ENCODE measurements at regions not wholly inside any gene's neighbourhood (a gene's known extent, or its start where the extent isn't known, plus 50 kb on each side); places are given as distances from the start of the nearest gene placed in this dataset.

DNA sequence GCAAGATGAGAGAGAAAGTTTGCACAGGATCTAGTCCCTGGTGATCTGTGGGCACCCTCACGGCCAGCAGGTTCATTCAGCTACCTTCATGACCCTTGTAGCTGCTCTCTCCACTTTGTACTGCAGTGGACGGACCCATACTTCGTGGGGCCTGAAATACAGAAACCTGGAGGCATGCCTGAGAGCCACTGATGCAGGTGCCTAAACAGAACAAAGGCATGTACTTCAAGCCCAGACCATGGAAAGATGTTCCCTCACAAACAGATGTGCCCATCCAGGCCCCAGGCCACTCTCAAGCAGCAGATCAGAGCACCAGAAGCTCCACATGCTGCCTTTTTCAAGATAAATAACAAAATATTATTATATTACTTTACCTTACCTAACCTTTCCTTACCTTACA lies 1629.0 kb downstream of the ARAP2 start:
- WGBS, result 78% methylated on average over 3 of the region's 3 CpGs
- intact Hi-C loops (cut with DNase I), result no loop called here
- Histone ChIP-seq H3K9me3 (no peaks in the 10 kb centered on the region), H3K4me1 (replicated peaks) (no peaks in the 10 kb centered on the region), H3K27ac (no peak overlapping the region), H3K27me3 (replicated peaks; ENCODE audit: insufficient read depth) (no peaks in the 10 kb centered on the region), H3K36me3 (no peaks in the 10 kb centered on the region), H3K4me3 (no peak overlapping the region)
- no peak for DNase-seq (ENCODE audit: low spot score)
- TF ChIP-seq, protein P1, sequence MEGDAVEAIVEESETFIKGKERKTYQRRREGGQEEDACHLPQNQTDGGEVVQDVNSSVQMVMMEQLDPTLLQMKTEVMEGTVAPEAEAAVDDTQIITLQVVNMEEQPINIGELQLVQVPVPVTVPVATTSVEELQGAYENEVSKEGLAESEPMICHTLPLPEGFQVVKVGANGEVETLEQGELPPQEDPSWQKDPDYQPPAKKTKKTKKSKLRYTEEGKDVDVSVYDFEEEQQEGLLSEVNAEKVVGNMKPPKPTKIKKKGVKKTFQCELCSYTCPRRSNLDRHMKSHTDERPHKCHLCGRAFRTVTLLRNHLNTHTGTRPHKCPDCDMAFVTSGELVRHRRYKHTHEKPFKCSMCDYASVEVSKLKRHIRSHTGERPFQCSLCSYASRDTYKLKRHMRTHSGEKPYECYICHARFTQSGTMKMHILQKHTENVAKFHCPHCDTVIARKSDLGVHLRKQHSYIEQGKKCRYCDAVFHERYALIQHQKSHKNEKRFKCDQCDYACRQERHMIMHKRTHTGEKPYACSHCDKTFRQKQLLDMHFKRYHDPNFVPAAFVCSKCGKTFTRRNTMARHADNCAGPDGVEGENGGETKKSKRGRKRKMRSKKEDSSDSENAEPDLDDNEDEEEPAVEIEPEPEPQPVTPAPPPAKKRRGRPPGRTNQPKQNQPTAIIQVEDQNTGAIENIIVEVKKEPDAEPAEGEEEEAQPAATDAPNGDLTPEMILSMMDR (IDR thresholded peaks at IDR 0.05), result no peak
- TF ChIP-seq POLR2AphosphoS5 (IDR thresholded peaks at IDR 0.05) (no peak), POLR2A (IDR thresholded peaks at IDR 0.05) (no peak)

DNA sequence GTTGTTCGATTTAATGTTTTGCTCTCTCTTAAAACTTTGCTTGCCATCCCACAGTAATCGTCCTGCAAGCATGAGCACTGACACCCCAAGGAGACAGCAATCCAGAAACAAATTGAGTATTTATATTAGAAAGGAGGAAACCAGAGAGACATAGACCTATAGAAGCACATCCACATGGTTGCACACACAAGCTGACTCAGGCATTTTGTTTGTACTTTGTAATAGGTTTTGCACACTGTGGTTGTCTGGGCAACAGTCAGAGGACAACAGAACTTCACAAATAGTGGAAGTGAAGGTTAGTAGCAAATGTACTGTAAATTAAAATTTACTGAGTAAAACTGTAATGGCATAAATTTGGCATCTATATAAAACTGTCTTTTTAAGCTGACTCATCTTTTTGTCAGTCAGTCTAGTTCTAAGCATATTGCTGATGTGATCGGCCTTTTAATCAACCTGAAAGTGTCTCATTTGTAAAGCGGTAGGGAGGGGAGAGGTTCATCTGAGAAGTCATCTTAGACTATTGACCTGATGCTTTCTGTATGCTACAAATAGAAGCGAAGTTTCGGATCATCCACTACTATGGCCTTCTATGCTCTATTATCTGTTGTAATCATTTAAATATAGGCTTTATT lies 1624.7 kb downstream of the ARAP2 start:
- WGBS, result 72% methylated on average over 6 of the region's 6 CpGs
- Histone ChIP-seq H3K9me3 (no peaks in the 10 kb centered on the region), H3K4me3 (no peak overlapping the region), H3K36me3 (no peaks in the 10 kb centered on the region), H3K27ac (no peak overlapping the region), H3K27me3 (replicated peaks; ENCODE audit: insufficient read depth) (no peaks in the 10 kb centered on the region), H3K4me1 (replicated peaks) (no peaks in the 10 kb centered on the region)
- TF ChIP-seq POLR2AphosphoS5 (IDR thresholded peaks at IDR 0.05), result no peak
- TF ChIP-seq, protein P1 (IDR thresholded peaks at IDR 0.05), result no peak
- no peak for TF ChIP-seq POLR2A (IDR thresholded peaks at IDR 0.05)
- no peak for DNase-seq (ENCODE audit: low spot score)
- intact Hi-C loops (cut with DNase I), result no loop called here

DNA sequence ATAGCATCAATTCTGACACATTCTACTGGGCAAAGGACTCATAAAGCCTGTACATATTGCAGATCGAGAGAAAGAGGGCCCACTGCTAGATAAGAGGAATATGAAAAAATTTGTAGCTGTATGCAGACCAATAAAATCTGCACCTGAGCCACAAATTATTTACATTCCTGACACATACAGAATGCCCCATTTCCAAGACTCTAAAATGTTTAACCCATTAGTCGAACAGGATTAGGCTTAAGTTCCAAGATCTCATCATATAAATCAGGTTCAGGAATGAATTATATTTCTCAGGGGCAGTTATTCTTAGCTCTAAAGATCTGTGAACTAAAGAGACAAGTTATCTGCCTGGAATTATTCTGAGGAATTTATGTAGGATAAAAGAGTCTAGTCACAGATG lies 1615.8 kb downstream of the ARAP2 start:
- no peak for DNase-seq (ENCODE audit: low spot score)
- Histone ChIP-seq H3K27me3 (replicated peaks; ENCODE audit: insufficient read depth) (no peaks in the 10 kb centered on the region), H3K27ac (no peak overlapping the region), H3K4me3 (no peak overlapping the region), H3K9me3 (no peaks in the 10 kb centered on the region), H3K36me3 (no peaks in the 10 kb centered on the region), H3K4me1 (replicated peaks) (no peaks in the 10 kb centered on the region)
- intact Hi-C loops (cut with DNase I), result no loop called here
- no peak for TF ChIP-seq POLR2AphosphoS5 (IDR thresholded peaks at IDR 0.05)
- TF ChIP-seq POLR2A (IDR thresholded peaks at IDR 0.05), result no peak
- TF ChIP-seq, protein P1 (IDR thresholded peaks at IDR 0.05), result no peak
- WGBS, result 16% methylated on average over 2 of the region's 2 CpGs

DNA sequence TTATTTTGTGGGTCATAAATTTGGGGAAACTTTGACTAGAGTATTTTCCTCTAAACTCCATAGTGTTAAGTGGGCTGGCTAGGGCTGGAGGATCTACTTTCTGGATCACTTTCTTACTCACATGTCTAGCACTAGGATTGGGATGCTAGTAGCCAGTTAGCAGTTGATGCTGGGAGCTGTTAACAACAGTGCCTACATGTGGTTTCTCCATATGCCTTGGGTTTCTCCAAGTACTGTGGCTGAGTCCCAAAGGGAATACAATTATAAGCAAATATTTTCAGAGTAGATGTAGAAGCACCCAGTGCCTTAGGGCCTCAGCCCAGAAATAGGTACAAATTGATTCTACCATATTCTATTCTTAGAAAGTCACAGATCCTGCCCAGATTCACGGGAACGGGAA lies 1614.9 kb downstream of the ARAP2 start:
- 86% methylated on average over 2 of the region's 2 CpGs for WGBS
- intact Hi-C loops (cut with DNase I), result no loop called here
- H3K4me3 ChIP-seq, result no peak overlapping the region
- H3K4me1 ChIP-seq (replicated peaks), result no peaks in the 10 kb centered on the region
- DNase-seq (ENCODE audit: low spot score), result no peak
- TF ChIP-seq POLR2A (IDR thresholded peaks at IDR 0.05) (no peak), POLR2AphosphoS5 (IDR thresholded peaks at IDR 0.05) (no peak)
- TF ChIP-seq, protein P1 (IDR thresholded peaks at IDR 0.05), result no peak
- no peaks in the 10 kb centered on the region for H3K9me3 ChIP-seq
- H3K36me3 ChIP-seq, result no peaks in the 10 kb centered on the region
- H3K27ac ChIP-seq, result no peak overlapping the region
- H3K27me3 ChIP-seq (replicated peaks; ENCODE audit: insufficient read depth), result no peaks in the 10 kb centered on the region

DNA sequence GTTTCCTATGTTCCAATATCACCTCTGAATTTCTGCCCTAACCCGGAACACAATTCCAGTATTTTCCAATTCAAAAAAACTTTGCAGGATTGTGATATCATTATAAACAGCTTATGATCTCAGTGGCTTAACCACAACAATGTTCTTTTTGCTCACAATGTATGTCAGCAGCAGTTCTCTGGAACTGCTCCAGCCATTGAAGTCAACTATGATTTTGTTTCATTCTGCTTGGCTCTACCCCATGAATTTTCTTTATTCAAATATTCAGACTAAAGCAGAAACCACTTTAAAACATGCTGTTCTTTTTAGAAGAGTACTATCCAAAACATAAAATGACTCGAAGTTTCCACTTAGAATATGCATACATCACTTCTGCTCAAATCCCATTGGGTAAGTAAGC lies 1611.1 kb downstream of the ARAP2 start:
- TF ChIP-seq, protein P1 (IDR thresholded peaks at IDR 0.05), result no peak
- TF ChIP-seq POLR2A (IDR thresholded peaks at IDR 0.05) (no peak), POLR2AphosphoS5 (IDR thresholded peaks at IDR 0.05) (no peak)
- H3K9me3 ChIP-seq, result no peaks in the 10 kb centered on the region
- 86% methylated on average over 2 of the region's 2 CpGs for WGBS
- H3K27ac ChIP-seq, result no peak overlapping the region
- intact Hi-C loops (cut with DNase I), result no loop called here
- H3K36me3 ChIP-seq, result no peaks in the 10 kb centered on the region
- no peak overlapping the region for H3K4me3 ChIP-seq
- H3K4me1 ChIP-seq (replicated peaks), result no peaks in the 10 kb centered on the region
- H3K27me3 ChIP-seq (replicated peaks; ENCODE audit: insufficient read depth), result no peaks in the 10 kb centered on the region
- no peak for DNase-seq (ENCODE audit: low spot score)
